Left lung (tissue), 4 donors: ENCODE measurements at regions not wholly inside any gene's neighbourhood (a gene's known extent, or its start where the extent isn't known, plus 50 kb on each side); places are given as distances from the start of the nearest gene placed in this dataset.
"Not testable (repeated sequence)": the region's sequence is repeated elsewhere in the genome, so short reads cannot be mapped to it uniquely, and the experiment has no call there.

ENCODE experiments used
- ATAC-seq: fragments of 200-7000 bp; cut with Tn5 transposase; one replicate; pipeline ENCODE4 v1.9.1; 2020; ENCODE audit warnings: moderate library complexity
- DNase-seq, 4 donors: peaks; one replicate each; pipeline ENCODE4 v3.0.0-alpha.2; 2013 to 2020
- H3K27ac ChIP-seq, 2 donors: fragments of 200-600 bp; sonication (generic) in 1 of 2; one replicate each; pipeline versions ENCODE4 v1.5.0 to v1.8.0; 2020 to 2021
- H3K27me3 ChIP-seq, 2 donors: fragments of 200-600 bp; sonication (generic) in 1 of 2; one replicate each; pipeline versions ENCODE4 v1.5.0 to v1.8.0; 2020 to 2021
- H3K36me3 ChIP-seq, 2 donors: fragments of 200-600 bp; sonication (generic) in 1 of 2; one replicate each; pipeline versions ENCODE4 v1.5.0 to v1.8.0; 2020 to 2021
- H3K4me1 ChIP-seq, 2 donors: fragments of 200-600 bp; one replicate each; pipeline ENCODE4 v1.8.0; 2021
- H3K4me3 ChIP-seq, 2 donors: fragments of 200-600 bp; sonication (generic) in 1 of 2; one replicate each; pipeline versions ENCODE4 v1.5.0 to v1.8.0; 2020 to 2021; ENCODE audit warnings: mild to moderate bottlenecking in 1 of 2
- H3K9me3 ChIP-seq, 2 donors: fragments of 200-600 bp; sonication (generic) in 1 of 2; one replicate each; pipeline versions ENCODE4 v1.5.0 to v1.8.0; 2020 to 2021
- intact Hi-C, 2 donors: fragments of 100-400 bp; cut with DNase I; formaldehyde crosslinking; loops; one replicate each; pipeline versions ENCODE4 v1.11.2 to v1.14.2; 2022
- TF ChIP-seq, protein P1 (sequence below), 2 donors: fragments of 200-600 bp; sonication (generic) in 1 of 2; IDR thresholded peaks; one replicate each; pipeline versions ENCODE4 v1.5.0 to v1.8.0; 2021; ENCODE audit warnings: antibody characterized with exemption in 2 of 2
- donor health status: DM: no; HTN: yes; CAD: no.
- donor health status: DM: no; HTN: no; CAD: no.

DNA sequence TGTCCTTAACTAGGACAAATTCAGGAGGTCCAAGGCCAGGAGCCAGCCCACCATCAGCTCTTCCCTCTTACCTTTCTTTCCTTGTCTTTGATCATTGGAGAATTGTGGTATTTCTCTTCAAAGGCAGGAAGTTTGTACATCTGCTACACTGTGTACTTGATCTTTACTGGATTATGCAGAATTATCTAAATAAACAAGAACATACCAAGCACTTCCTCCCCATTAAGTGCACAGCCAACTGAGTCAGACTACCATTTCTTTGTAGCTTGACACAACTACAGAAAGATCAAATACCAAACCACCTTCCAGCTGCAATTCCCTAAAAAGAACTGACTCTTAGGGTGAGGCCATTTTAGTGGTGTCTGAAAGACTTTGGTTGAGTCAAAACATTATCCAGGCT is 195.1 kb downstream of the HDGFL1 start:
- no peak for ATAC-seq
- Histone ChIP-seq H3K36me3 (no peaks in the 10 kb centered on the region), H3K4me3 (no peak overlapping the region), H3K9me3 (peaks cover 0 to 4% of the 10 kb centered on the region in 2 donors), H3K27me3 (no peaks in the 10 kb centered on the region), H3K27ac (no peak overlapping the region), H3K4me1 (no peaks in the 10 kb centered on the region)
- intact Hi-C loops = no loop called here
- no peak for DNase-seq
- TF ChIP-seq, protein P1, sequence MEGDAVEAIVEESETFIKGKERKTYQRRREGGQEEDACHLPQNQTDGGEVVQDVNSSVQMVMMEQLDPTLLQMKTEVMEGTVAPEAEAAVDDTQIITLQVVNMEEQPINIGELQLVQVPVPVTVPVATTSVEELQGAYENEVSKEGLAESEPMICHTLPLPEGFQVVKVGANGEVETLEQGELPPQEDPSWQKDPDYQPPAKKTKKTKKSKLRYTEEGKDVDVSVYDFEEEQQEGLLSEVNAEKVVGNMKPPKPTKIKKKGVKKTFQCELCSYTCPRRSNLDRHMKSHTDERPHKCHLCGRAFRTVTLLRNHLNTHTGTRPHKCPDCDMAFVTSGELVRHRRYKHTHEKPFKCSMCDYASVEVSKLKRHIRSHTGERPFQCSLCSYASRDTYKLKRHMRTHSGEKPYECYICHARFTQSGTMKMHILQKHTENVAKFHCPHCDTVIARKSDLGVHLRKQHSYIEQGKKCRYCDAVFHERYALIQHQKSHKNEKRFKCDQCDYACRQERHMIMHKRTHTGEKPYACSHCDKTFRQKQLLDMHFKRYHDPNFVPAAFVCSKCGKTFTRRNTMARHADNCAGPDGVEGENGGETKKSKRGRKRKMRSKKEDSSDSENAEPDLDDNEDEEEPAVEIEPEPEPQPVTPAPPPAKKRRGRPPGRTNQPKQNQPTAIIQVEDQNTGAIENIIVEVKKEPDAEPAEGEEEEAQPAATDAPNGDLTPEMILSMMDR (IDR thresholded peaks at IDR 0.05) = no peak

DNA sequence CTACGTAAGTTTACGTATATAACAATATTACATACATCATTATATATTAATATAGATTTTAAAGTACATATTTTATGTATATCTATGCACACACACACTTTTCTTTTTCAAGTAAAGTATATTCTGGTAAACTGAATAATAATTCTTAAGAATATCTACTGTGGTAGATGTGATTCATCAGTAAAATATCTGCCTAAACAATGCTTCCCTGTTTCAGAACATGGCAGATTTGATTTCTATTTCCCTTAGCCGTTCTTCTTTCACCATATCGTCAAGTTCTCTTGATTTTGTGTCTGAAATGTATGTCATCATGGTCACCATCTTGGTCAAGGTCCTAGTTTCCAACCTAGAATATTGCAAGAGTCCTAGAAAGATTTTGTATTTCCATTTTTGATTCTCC is 195.6 kb downstream of the HDGFL1 start:
- no peaks in the 10 kb centered on the region for H3K36me3 ChIP-seq
- TF ChIP-seq, protein P1 (IDR thresholded peaks at IDR 0.05) = no peak
- peaks cover 0 to 4% of the 10 kb centered on the region in 2 donors for H3K9me3 ChIP-seq
- H3K4me3 ChIP-seq = no peak overlapping the region
- DNase-seq = no peak
- no peaks in the 10 kb centered on the region for H3K27me3 ChIP-seq
- no peak overlapping the region for H3K27ac ChIP-seq
- no peak for ATAC-seq
- no peaks in the 10 kb centered on the region for H3K4me1 ChIP-seq
- intact Hi-C loops = no loop called here

DNA sequence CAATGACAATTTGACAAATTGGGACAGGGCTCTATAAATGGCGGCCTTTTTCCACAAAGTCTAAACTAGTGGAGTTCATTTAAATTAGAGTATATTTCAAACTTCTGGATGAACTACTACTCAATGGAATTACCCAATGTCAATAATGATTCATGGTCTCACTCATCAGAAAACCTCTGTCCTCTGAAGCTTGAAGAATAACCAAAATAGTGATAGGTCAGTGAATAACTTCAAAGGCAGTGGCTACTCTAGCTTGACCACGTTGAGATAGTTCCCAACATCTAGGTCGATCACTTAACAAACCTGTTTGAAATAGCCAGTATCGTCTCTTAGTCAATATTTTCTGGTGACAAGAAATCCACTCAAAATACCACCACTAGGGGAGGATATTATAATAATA is 197.6 kb downstream of the HDGFL1 start:
- H3K36me3 ChIP-seq = no peaks in the 10 kb centered on the region
- H3K9me3 ChIP-seq = peaks cover 0 to under 1% of the 10 kb centered on the region in 2 donors
- no peak overlapping the region for H3K4me3 ChIP-seq
- H3K4me1 ChIP-seq = no peaks in the 10 kb centered on the region
- no peaks in the 10 kb centered on the region for H3K27me3 ChIP-seq
- TF ChIP-seq, protein P1 (IDR thresholded peaks at IDR 0.05) = no peak
- intact Hi-C loops = no loop called here
- DNase-seq (no peak), ATAC-seq (no peak)
- no peak overlapping the region for H3K27ac ChIP-seq

DNA sequence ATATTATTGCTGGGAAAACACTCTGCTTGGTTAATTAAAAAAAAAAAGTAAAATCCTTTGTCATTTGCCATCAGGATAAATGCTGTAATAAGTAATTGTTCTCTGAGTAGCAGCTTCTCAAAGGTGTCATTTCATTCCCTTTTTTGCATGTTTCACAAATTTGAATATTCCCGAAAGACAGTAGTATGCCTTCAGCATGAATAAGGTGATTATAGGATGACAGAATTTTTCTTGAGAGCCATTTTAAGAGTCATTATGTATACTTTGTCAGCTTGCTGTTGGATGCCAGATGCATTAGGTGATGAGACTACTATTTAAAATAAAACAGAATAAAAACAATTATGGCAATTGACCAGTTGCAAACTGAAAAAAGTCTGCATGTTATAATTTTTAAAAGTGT is 200.7 kb downstream of the HDGFL1 start:
- ATAC-seq = no peak
- Histone ChIP-seq H3K4me1 (no peaks in the 10 kb centered on the region), H3K27me3 (no peaks in the 10 kb centered on the region), H3K4me3 (no peak overlapping the region), H3K36me3 (no peaks in the 10 kb centered on the region), H3K27ac (no peak overlapping the region), H3K9me3 (no peaks in the 10 kb centered on the region)
- DNase-seq = no peak
- intact Hi-C loops = no loop called here
- TF ChIP-seq, protein P1 (IDR thresholded peaks at IDR 0.05) = no peak

DNA sequence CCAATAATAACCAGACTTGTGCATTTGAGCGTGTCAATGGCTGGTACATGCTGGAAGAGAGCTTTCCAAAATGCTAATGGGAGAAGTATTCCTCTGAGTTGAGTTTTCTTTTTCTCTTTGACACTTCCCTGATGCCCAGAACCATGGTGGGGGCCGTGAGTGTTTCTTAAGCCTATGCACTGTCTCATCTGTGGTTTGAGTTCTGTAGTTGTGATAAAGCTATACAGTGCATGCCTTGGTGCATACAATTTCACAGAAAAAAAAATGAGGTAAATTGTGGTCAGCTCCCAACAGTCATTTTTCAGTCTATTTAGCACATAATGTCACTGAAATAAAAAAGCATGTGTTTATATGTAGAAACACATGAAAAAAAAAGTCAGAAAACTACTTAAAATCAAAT is 204.8 kb downstream of the HDGFL1 start:
- no peak for ATAC-seq
- Histone ChIP-seq H3K27me3 (no peaks in the 10 kb centered on the region), H3K4me3 (no peak overlapping the region), H3K9me3 (peaks cover 0 to 24% of the 10 kb centered on the region in 2 donors), H3K36me3 (no peaks in the 10 kb centered on the region), H3K27ac (no peak overlapping the region), H3K4me1 (no peaks in the 10 kb centered on the region)
- TF ChIP-seq, protein P1 (IDR thresholded peaks at IDR 0.05) = no peak
- intact Hi-C loops = no loop called here
- DNase-seq = no peak

DNA sequence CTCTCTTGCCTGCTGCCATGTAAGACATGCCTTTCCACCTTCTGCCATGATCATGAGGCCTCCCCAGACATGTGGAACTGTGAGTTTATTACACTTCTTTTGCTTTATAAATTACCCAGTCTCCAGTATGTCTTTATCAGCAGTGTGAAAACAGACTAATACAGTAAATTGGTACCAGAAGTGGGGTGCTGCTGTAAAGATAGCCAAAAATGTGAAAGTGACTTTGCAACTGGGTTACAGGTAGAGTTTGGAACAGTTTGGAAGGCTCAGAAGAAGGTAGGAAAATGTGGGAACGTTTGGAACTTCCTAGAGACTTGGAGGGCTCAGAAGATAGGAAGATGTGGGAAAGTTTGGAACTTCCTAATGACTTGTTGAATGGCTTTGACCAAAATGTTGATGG is 209.1 kb downstream of the HDGFL1 start:
- DNase-seq, H3K36me3 ChIP-seq, ATAC-seq, H3K4me1 ChIP-seq, H3K4me3 ChIP-seq, H3K27me3 ChIP-seq, intact Hi-C loops, H3K27ac ChIP-seq: not testable (repeated sequence)
- H3K9me3 ChIP-seq = peaks cover 0 to 38% of the 10 kb centered on the region in 2 donors
